Brain pericyte (primary cell): ENCODE measurements at regions not wholly inside any gene's neighbourhood (a gene's known extent, or its start where the extent isn't known, plus 50 kb on each side); places are given as distances from the start of the nearest gene placed in this dataset.
"Not testable (repeated sequence)": the region's sequence is repeated elsewhere in the genome, so short reads cannot be mapped to it uniquely, and the experiment has no call there.

Experiments used
- DNase-seq: peaks from one replicate; pipeline ENCODE4 v3.0.0-alpha.2; 2012; ENCODE audit warnings: low read depth, low spot score

- DNase-seq = no peak
These were observed 479.7 kb upstream of the MEIS1 start for GRCh38 chr2:65955259-65955658.

DNA sequence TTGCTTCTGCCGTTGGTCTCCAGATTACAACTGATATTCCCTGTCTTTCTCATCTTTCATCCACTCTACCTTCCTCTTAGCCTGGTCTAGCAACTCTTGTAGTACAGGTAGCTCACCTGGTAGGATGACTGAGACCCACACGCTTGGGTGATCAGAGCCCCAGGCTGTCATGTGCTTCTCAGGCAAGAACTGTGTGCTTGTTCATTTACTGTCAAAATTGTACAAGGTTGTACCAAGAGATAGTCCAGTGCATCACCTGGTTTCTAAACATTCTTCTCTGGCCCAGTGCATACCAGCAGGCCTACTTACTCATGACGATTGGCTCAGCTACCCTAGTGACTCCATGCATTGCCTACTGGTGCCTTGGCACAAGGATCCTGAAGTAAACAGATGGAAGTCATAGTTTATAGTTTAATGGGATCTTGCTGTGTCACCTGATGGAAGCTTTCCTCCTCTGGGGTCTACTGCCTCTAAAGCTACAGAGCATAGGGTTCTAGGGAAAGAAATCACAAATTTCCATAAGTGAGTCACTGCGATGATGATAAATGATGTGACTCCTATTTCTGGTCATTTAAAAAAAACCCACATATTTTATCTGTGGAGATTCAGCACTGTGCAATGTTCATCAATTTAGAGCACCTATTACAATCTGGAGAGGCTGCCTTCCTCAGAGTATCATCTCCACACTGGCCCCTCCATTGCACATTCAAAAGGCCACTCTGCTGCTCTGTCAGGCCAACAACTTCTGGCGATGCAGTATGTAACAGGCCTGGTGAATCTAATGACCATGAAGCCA, 481.8 kb upstream of the MEIS1 start:
- DNase-seq = no peak

- no peak for DNase-seq
These were observed 490.7 kb upstream of the MEIS1 start for GRCh38 chr2:65944213-65944612.

- no peak for DNase-seq
These were observed 491.7 kb upstream of the MEIS1 start for GRCh38 chr2:65943099-65943786.

- DNase-seq = no peak
These were observed 494.1 kb upstream of the MEIS1 start for GRCh38 chr2:65940856-65941255.

DNA sequence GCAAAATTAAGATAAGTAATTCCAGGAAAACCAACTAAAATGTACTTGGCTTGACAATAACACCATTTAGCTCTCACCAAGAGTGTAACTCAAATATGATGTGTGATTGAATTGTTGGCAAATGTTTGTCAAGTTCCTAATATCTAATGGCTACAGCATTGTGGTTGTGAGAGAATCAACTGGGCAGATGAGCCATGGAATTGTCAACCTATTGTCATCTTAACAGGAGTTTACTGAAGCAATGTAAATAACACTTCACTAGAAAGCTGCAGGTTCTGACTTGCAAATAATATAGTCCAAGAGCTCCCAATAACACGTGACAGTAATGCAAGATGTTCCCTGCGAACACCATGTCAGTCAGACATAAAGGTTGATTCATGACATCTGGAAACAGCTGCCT, 495.2 kb upstream of the MEIS1 start:
- DNase-seq = no peak

DNA sequence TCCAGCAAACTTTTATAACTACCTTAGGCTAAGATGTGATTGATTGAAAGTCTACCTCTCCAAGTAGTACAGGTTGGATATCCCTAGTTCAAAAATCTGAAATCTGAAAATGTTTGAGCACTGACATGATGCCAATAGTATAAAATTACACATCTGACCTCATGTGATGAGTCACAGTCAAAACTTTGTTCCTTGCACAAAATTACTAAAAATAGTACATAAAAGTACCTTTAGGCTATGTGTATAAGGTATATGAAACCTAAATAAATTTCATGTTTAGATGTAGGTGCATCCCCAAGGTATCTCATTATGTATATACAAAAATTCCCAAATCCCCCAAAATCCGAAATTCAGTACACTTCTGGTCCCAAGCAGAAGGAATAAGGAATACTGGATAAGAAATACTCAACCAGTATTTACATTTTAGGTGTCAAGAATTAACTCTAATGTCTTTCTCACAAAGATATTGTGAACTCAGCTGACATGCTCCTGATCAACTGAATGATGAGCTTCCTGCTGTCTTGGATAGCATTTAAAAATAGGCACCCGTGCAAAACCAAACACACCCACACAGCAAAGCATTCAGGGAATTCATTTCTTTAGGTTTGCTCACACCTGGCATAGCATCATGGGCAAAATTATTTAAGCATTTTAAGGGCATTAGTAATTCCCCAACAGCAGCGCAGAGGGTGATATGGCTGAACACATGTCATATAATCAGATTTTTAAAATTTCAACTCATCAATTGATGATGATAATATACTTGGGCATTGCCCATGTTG, 497.4 kb upstream of the MEIS1 start:
- no peak for DNase-seq

DNA sequence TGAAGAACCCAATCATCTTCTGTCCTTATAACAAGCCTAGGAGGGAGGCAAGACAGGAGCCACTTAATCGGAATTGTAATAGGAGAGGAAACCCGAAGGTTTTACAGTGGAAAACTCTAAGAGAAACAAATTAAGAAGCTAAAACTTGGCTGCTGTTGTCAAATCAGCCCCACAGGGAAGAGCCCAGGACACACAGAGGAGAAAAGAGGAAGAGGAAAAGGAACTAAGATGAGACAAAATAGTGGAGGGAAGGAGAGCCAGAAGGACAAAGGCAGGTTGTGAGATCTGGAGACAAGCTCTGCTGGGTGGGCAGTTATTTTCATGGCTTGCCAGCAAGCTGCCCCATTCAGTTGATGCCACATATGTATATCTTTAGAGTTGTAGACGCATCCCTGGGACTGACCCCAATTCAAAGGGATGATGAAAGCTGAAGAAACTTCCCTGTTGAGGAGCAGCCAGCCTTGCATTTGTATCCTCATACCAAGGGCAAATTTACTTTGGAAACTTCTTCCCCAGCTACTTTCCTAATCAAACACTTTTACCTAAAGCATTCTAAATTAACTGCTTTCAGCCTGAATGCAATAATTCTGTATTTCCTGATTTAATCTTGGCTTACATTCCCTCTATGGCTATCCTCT, 499.8 kb upstream of the MEIS1 start:
- DNase-seq = no peak

DNA sequence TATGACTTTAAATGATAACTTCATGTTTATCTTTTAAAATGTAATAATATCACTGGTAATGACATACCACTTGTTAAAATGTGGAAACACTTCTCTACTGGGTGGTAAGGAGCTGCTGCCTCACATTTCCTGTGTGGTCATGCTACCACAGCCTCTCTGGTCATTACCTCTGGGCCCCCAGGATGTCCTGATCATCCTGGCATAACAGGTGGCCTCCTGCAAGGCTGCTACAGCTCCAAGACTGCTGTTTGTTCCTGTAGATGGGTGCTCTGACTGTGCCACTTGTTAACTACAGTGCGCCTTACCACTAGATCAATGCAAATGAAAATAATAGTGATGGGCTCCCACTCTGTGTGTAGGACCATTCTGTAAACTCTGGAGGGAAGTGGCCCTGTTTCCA, 500.2 kb upstream of the SPRED2 start:
- DNase-seq = no peak

DNA sequence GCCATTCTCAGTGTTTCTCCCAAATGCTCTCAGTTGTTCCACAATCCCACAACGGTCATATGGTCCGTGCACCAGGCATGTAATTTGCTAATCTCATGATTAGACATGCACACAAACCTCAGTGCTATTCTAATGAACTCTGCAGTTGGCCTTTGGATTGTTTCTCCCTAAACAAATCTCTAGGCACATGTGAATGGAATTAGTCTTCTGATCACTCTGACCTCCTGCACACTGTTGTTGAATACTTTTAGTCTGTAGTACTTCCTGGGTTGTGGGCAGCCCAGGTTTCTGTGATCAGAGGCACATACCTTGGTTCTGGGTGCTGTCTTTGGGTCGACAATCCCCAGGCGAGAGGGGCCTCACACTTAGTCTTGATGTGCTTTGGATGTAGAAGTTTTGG, 498.7 kb upstream of the SPRED2 start:
- no peak for DNase-seq

- no peak for DNase-seq
These were observed 497.9 kb upstream of the SPRED2 start for GRCh38 chr2:65930259-65930658.

DNA sequence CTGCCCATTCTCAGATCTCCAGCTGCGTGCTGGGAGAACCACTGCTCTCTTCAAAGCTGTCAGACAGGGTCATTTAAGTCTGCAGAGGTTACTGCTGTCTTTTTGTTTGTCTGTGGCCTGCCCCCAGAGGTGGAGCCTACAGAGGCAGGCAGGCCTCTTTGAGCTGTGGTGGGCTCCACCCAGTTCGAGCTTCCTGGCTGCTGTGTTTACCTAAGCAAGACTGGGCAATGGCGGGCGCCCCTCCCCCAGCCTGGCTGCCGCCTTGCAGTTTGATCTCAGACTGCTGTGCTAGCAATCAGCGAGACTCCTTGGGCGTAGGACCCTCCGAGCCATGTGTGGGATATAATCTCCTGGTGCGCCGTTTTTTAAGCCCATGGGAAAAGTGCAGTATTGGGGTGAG, 497.3 kb upstream of the SPRED2 start:
- not testable (repeated sequence) for DNase-seq

- DNase-seq = no peak
These were observed 490.4 kb upstream of the SPRED2 start for GRCh38 chr2:65922794-65923193.

GRCh38 chr2:65922030-65922429, 489.6 kb upstream of the SPRED2 start:
- DNase-seq = no peak

- no peak for DNase-seq
These were observed 488.7 kb upstream of the SPRED2 start for GRCh38 chr2:65921116-65921515.

DNA sequence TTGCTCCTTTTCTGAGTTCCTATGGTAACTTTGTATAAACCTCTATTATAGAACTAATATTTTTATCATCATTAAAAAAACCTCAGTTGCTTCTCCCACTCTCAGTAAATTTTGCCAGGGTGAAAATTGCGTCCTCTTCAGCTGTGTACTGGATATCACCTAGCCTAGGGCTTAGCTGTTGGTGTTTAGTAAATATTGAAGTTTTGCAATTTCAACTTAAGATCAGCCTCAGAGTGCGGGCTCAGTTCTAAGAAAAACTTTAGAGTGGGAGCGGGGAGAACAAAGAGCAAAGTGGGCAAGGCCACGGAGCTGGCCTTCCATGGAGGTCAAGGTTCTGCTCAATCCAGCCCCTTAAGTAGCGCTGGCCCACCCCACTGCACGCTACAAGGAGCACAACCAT, 488.3 kb upstream of the SPRED2 start:
- no peak for DNase-seq

- DNase-seq = no peak
These were observed 487.3 kb upstream of the SPRED2 start for GRCh38 chr2:65919550-65920188.

- no peak for DNase-seq
These were observed 486.4 kb upstream of the SPRED2 start for GRCh38 chr2:65918760-65919187.

DNA sequence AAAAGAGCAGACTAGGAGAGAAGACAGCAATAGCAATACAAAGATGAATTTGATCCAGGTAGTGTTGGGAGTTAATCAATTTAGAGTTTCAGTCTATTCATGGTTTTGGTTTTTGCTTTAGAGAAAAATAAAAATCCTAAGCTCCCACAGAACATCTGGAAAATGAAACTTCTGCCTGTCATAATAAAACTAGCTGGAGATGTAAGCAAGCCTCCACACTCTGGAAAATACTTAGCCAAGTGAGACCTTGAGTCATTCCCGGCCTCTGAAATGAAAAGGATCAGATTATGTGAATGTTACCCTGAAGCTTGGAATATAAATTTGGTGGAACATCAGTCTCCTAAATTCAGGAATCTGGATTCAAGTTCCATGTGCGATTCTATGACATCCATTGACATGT, 485.6 kb upstream of the SPRED2 start:
- DNase-seq = no peak

GRCh38 chr2:65916785-65917295, 484.4 kb upstream of the SPRED2 start:
- no peak for DNase-seq

- DNase-seq = no peak
These were observed 483.8 kb upstream of the SPRED2 start for GRCh38 chr2:65916177-65916576.
